ENCODE measurements at regions not wholly inside any gene's neighbourhood (a gene's known extent, or its start where the extent isn't known, plus 50 kb on each side); places are given as distances from the start of the nearest gene placed in this dataset.

DNA sequence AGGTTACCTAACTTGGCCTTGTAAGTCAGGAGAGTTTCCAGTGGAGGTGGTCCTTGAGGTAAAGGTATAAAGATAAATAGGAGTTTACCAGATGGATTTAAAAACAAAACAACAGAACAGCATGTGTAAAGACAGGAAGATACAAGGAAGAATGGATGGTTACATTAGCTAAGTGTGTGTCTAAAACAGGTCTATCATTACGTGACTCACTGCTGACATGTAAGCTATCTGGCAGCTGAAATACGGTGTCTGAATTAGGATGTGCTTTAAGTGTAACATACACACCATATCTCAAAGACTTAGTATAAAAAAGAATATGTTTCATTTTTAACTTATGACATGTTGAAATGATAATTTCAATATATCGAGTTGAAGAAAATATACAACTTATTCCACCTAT is 405.1 kb upstream of the ADAMTSL1 start (continued):
- TF ChIP-seq SAFB (IDR thresholded peaks at IDR 0.05; ENCODE audit: borderline replicate concordance, low read depth, low read length) (no peak), PTTG1 (tag; IDR thresholded peaks at IDR 0.05; ENCODE audit: low read depth) (no peak)

DNA sequence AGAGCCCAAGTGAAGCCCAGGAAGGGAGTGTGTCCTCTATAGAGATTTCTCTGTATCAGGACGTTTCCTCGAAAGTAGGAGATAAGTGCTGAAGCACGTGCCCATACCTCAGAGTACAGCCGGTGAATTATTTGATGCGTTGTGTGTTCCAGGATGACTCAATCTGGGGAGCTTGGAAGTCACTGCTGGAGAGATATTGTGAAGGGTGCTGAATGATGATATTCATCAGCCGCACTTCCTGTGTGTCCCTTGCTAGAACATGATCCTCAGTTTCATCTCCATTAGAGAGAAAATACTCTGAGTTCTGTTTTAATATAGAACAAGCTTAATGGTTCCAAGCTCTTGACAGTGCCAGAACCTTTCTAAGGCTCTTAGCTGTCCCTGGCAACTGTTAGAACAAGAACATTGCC is 402.3 kb upstream of the ADAMTSL1 start:
- BruUV-seq (replicated peaks): no TSS peak
- H3K9me1 ChIP-seq (ENCODE audit: control insufficient read depth, insufficient read depth, low read length): no peaks in the 10 kb centered on the region
- H3K79me2 ChIP-seq (ENCODE audit: control insufficient read depth, insufficient read depth, low read length): no peaks in the 10 kb centered on the region
- no peak overlapping the region for H3K4me3 ChIP-seq
- H4K20me1 ChIP-seq (replicated peaks; ENCODE audit: control insufficient read depth, insufficient read depth, low read length): no peaks in the 10 kb centered on the region
- FAIRE-seq (no peak), DNase-seq (ENCODE audit: extremely low read depth in 1 of 4, low spot score in 3 of 4) (no peak), ATAC-seq (no peak)
- no peak overlapping the region for H3K27ac ChIP-seq (ENCODE audit: extremely low read depth, low read depth, low read length)
- CTCF ChIA-PET (ENCODE audit: low intra/inter-chr PET ratio): no interaction called here
- intact Hi-C loops (cut with micrococcal nuclease) (no loop called here), in situ Hi-C loops (cut with MboI) (no loop called here)
- H3K36me3 ChIP-seq (ENCODE audit: control insufficient read depth, insufficient read depth, low read length): no peaks in the 10 kb centered on the region
- no peak overlapping the region for H3K4me2 ChIP-seq (ENCODE audit: insufficient read depth, low read length)
- WGBS (ENCODE audit: insufficient coverage, low coverage, missing lambda C conversion rate): 3% methylated on average over 4 of the region's 6 CpGs
- TF ChIP-seq PTRF (tag; IDR thresholded peaks at IDR 0.05): no peak
- TF ChIP-seq SRSF3 (IDR thresholded peaks at IDR 0.05; ENCODE audit: insufficient read depth, low read length): no peak
- no peak for TF ChIP-seq ZNF766 (CRISPR knock-in tag; conservative IDR thresholded peaks at IDR 0.05)
- no peaks in the 10 kb centered on the region for H3K27me3 ChIP-seq (ENCODE audit: control insufficient read depth in 2 of 2, insufficient read depth in 2 of 2, low read length in 2 of 2)
- POLR2A ChIA-PET: no interaction called here
- H3K9me3 ChIP-seq (replicated peaks; ENCODE audit: control insufficient read depth, insufficient read depth, low read depth, low read length): no peaks in the 10 kb centered on the region
- H3K4me1 ChIP-seq (replicated peaks in 1 of 2; ENCODE audit: control insufficient read depth in 2 of 2, insufficient read depth in 2 of 2, low read length in 2 of 2): no peaks in the 10 kb centered on the region
- no peak overlapping the region for H3K9ac ChIP-seq (ENCODE audit: insufficient read depth in 1 of 2, low read depth in 2 of 2, low read length in 2 of 2)
- no peak overlapping the region for H2AFZ ChIP-seq (ENCODE audit: low read depth, low read length)

DNA sequence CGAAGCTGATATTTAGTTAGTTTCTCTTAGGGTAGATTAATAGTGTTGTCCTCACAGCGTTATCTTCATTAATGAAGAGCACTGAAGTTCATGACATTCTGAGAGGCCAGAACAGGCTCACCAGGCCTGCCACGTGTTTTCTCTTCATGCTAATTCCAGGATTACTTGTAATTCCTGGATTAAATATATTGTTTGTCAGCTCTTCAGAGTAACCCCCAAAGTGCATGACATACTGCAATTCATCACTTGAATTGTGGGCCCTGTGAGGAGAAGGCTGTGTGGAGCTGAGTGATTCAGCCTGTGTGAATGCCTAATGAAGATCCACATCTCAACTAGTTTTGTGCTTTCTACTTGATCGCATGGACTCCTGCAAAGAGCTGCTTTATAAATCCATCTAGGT is 401.0 kb upstream of the ADAMTSL1 start:
- Histone ChIP-seq H3K4me3 (no peak overlapping the region), H3K9ac (ENCODE audit: insufficient read depth in 1 of 2, low read depth in 2 of 2, low read length in 2 of 2) (no peak overlapping the region), H3K27me3 (ENCODE audit: control insufficient read depth in 2 of 2, insufficient read depth in 2 of 2, low read length in 2 of 2) (no peaks in the 10 kb centered on the region), H2AFZ (ENCODE audit: low read depth, low read length) (no peak overlapping the region), H4K20me1 (replicated peaks; ENCODE audit: control insufficient read depth, insufficient read depth, low read length) (no peaks in the 10 kb centered on the region), H3K36me3 (ENCODE audit: control insufficient read depth, insufficient read depth, low read length) (no peaks in the 10 kb centered on the region), H3K27ac (ENCODE audit: extremely low read depth, low read depth, low read length) (no peak overlapping the region), H3K9me3 (replicated peaks; ENCODE audit: control insufficient read depth, insufficient read depth, low read depth, low read length) (no peaks in the 10 kb centered on the region), H3K4me1 (replicated peaks in 1 of 2; ENCODE audit: control insufficient read depth in 2 of 2, insufficient read depth in 2 of 2, low read length in 2 of 2) (no peaks in the 10 kb centered on the region), H3K79me2 (ENCODE audit: control insufficient read depth, insufficient read depth, low read length) (no peaks in the 10 kb centered on the region), H3K4me2 (ENCODE audit: insufficient read depth, low read length) (no peak overlapping the region), H3K9me1 (ENCODE audit: control insufficient read depth, insufficient read depth, low read length) (no peaks in the 10 kb centered on the region)
- POLR2A ChIA-PET: no interaction called here
- TF ChIP-seq L3MBTL2 (IDR thresholded peaks at IDR 0.05): no peak
- TF ChIP-seq MEF2A (IDR thresholded peaks at IDR 0.05; ENCODE audit: control insufficient read depth, low read depth, low read length): no peak
- no peak for TF ChIP-seq DACH1 (IDR thresholded peaks at IDR 0.05; ENCODE audit: partially characterized antibody)
- no peak for TF ChIP-seq NFXL1 (CRISPR knock-in tag; IDR thresholded peaks at IDR 0.05)
- no peak for TF ChIP-seq EHMT2 (IDR thresholded peaks at IDR 0.05)
- TF ChIP-seq SRSF9 (IDR thresholded peaks at IDR 0.05; ENCODE audit: borderline replicate concordance, low read depth, low read length): no peak
- TF ChIP-seq RFX1 (IDR thresholded peaks at IDR 0.05): no peak
- TF ChIP-seq CAMTA2 (CRISPR knock-in tag; conservative IDR thresholded peaks at IDR 0.05): no peak
- TF ChIP-seq, protein P1, sequence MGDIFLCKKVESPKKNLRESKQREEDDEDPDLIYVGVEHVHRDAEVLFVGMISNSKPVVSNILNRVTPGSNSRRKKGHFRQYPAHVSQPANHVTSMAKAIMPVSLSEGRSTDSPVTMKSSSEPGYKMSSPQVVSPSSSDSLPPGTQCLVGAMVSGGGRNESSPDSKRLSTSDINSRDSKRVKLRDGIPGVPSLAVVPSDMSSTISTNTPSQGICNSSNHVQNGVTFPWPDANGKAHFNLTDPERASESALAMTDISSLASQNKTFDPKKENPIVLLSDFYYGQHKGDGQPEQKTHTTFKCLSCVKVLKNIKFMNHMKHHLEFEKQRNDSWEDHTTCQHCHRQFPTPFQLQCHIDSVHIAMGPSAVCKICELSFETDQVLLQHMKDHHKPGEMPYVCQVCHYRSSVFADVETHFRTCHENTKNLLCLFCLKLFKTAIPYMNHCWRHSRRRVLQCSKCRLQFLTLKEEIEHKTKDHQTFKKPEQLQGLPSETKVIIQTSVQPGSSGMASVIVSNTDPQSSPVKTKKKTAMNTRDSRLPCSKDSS (IDR thresholded peaks at IDR 0.05; ENCODE audit: low read depth, partially characterized antibody): no peak
- FAIRE-seq (no peak), DNase-seq (ENCODE audit: extremely low read depth in 1 of 4, low spot score in 3 of 4) (no peak), ATAC-seq (no peak)
- no TSS peak for BruUV-seq (replicated peaks)
- in situ Hi-C loops (cut with MboI): no loop called here
- CTCF ChIA-PET (ENCODE audit: low intra/inter-chr PET ratio): no interaction called here
- intact Hi-C loops (cut with micrococcal nuclease): no loop called here
- WGBS (ENCODE audit: insufficient coverage, low coverage, missing lambda C conversion rate): 0% methylated on average over 4 of the region's 4 CpGs

Measured in K562 (cell line).